Loucy (cell line): ENCODE measurements at regions not wholly inside any gene's neighbourhood (a gene's known extent, or its start where the extent isn't known, plus 50 kb on each side); places are given as distances from the start of the nearest gene placed in this dataset.

Experiments used
- EZH2phosphoT487 ChIP-seq: fragments of 200-600 bp; IDR thresholded peaks from 2 replicates; pipeline ENCODE4 v1.6.1; 2018; ENCODE audit warnings: antibody characterized with exemption, mild to moderate bottlenecking, moderate library complexity, borderline replicate concordance
- TF ChIP-seq, protein P1 (sequence below): fragments of 200-600 bp; sonication (generic); conservative IDR thresholded peaks from 2 replicates; pipeline ENCODE4 v1.5.1; 2014; ENCODE audit warnings: mild to moderate bottlenecking, antibody characterized with exemption, low read length

DNA sequence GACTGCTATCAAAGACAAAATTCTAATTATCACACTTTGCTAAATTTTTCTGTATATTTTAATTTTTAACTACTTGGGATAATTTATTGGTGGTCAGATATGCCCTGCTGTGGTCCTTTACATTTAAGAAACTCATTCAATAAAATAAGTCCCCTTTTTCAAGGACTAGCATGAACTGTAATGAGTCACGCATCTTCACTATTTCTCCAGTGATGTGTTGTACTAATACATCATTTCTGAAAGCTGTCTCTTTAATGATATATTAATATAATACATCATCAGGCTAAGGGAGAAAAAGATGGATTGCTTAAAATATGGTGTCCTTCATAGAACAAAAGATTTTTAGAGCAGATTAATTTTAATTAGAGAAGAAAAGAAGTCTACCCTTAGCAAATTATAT is 901.4 kb downstream of the DIPK2A start:
- no peak for TF ChIP-seq EZH2phosphoT487
- TF ChIP-seq, protein P1, sequence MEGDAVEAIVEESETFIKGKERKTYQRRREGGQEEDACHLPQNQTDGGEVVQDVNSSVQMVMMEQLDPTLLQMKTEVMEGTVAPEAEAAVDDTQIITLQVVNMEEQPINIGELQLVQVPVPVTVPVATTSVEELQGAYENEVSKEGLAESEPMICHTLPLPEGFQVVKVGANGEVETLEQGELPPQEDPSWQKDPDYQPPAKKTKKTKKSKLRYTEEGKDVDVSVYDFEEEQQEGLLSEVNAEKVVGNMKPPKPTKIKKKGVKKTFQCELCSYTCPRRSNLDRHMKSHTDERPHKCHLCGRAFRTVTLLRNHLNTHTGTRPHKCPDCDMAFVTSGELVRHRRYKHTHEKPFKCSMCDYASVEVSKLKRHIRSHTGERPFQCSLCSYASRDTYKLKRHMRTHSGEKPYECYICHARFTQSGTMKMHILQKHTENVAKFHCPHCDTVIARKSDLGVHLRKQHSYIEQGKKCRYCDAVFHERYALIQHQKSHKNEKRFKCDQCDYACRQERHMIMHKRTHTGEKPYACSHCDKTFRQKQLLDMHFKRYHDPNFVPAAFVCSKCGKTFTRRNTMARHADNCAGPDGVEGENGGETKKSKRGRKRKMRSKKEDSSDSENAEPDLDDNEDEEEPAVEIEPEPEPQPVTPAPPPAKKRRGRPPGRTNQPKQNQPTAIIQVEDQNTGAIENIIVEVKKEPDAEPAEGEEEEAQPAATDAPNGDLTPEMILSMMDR = no peak
